ENCODE measurements at regions not wholly inside any gene's neighbourhood (a gene's known extent, or its start where the extent isn't known, plus 50 kb on each side); places are given as distances from the start of the nearest gene placed in this dataset.

DNA sequence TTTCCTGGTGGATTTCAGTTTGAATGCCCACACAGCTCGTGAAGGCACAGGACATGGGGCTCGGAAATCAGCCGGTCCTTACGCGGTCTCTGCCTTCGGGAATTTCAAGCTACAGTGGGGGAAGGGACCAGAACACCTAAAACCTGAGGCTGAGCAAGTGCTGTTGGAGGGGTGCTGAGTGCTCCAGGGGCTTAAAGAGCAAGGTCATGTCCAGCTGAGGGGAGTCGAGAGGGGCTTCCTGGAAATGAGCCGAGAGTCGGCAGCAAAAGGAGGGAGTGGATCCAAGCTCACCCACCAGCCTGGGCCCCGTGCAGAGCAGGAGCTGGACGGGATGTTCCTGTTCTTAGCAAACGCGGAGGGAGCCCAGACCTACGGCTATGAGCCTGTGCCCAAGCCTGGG lies 73.2 kb upstream of the RPL38 start (continued):
- TF ChIP-seq SP1 (IDR thresholded peaks at IDR 0.05; ENCODE audit: low read depth, low read length) (no peak), TEAD4 (IDR thresholded peaks at IDR 0.05; ENCODE audit: low read depth, low read length) (no peak)
